Kidney epithelial cell (primary cell): ENCODE measurements at regions not wholly inside any gene's neighbourhood (a gene's known extent, or its start where the extent isn't known, plus 50 kb on each side); places are given as distances from the start of the nearest gene placed in this dataset.

ENCODE experiments used
- DNase-seq: peaks from one replicate; pipeline ENCODE4 v3.0.0-alpha.2; 2010; ENCODE audit warnings: low read depth
- H3K27me3 ChIP-seq: 2 replicates; pipeline ENCODE4 v1.6.0; 2011; ENCODE audit warnings: low read length; ENCODE audit not compliant: control insufficient read depth, insufficient read depth
- H3K36me3 ChIP-seq: 2 replicates; pipeline ENCODE4 v1.5.1; 2011; ENCODE audit warnings: low read length; ENCODE audit not compliant: control insufficient read depth, insufficient read depth
- H3K4me3 ChIP-seq: 2 replicates; pipeline ENCODE4 v1.5.1; 2011; ENCODE audit warnings: low read depth, mild to moderate bottlenecking, control low read depth, low read length
- CTCF ChIP-seq: IDR thresholded peaks from 2 replicates; pipeline ENCODE4 v1.5.1; 2011; ENCODE audit warnings: mild to moderate bottlenecking, moderate library complexity, low read length, control low read depth, inconsistent platforms; ENCODE audit not compliant: insufficient read depth, poor library complexity, severe bottlenecking

- no peaks in the 10 kb centered on the region for H3K27me3 ChIP-seq
- TF ChIP-seq CTCF: no peak
- no peaks in the 10 kb centered on the region for H3K36me3 ChIP-seq
- no peak overlapping the region for H3K4me3 ChIP-seq
- DNase-seq: no peak
Measured at GRCh38 chr4:141884070-141884469, 247.7 kb downstream of the IL15 start.

GRCh38 chr4:141885112-141885511 is 248.7 kb downstream of the IL15 start:
- no peak for DNase-seq
- no peaks in the 10 kb centered on the region for H3K27me3 ChIP-seq
- no peak for TF ChIP-seq CTCF
- H3K36me3 ChIP-seq: no peaks in the 10 kb centered on the region
- no peak overlapping the region for H3K4me3 ChIP-seq

- H3K36me3 ChIP-seq: no peaks in the 10 kb centered on the region
- H3K4me3 ChIP-seq: no peak overlapping the region
- no peaks in the 10 kb centered on the region for H3K27me3 ChIP-seq
- no peak for TF ChIP-seq CTCF
- DNase-seq: no peak
Measured at GRCh38 chr4:141890279-141890678, 253.9 kb downstream of the IL15 start.

GRCh38 chr4:141891260-141892120 is 255.1 kb downstream of the IL15 start:
- no peak for TF ChIP-seq CTCF
- no peak overlapping the region for H3K4me3 ChIP-seq
- DNase-seq: no peak
- H3K36me3 ChIP-seq: no peaks in the 10 kb centered on the region
- H3K27me3 ChIP-seq: no peaks in the 10 kb centered on the region

GRCh38 chr4:141896687-141897086 is 260.3 kb downstream of the IL15 start:
- Histone ChIP-seq H3K4me3 (no peak overlapping the region), H3K36me3 (no peaks in the 10 kb centered on the region), H3K27me3 (no peaks in the 10 kb centered on the region)
- DNase-seq: no peak
- no peak for TF ChIP-seq CTCF

- no peak for TF ChIP-seq CTCF
- Histone ChIP-seq H3K27me3 (no peaks in the 10 kb centered on the region), H3K36me3 (no peaks in the 10 kb centered on the region), H3K4me3 (no peak overlapping the region)
- DNase-seq: no peak
Measured at GRCh38 chr4:141898346-141898745, 262.0 kb downstream of the IL15 start.
